ENCODE measurements at regions not wholly inside any gene's neighbourhood (a gene's known extent, or its start where the extent isn't known, plus 50 kb on each side); places are given as distances from the start of the nearest gene placed in this dataset.

GRCh38 chr1:13926556-13926955, 226.6 kb downstream of the PRDM2 start:
- no peak for DNase-seq

DNA sequence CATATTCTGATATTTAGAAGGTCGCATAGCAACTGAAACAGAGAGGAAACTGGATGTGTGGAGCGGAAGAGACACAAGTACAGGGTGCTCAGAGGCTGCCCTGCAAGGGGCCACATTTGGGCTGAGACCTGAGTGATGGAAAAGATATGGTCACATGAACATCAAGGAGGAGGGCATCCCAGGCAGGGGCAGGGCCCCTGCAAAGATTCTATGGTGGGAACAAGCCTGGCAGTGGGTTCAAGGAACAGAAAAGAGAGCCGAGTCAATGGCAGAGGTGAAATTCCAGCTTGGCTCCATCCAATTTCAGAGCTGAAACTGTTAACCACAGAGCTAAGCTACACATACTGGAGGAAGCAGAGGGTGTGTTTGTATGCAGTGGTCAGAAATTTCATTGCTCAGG, 227.7 kb downstream of the PRDM2 start:
- no peak for DNase-seq

- DNase-seq = no peak
Measured at GRCh38 chr1:13929313-13929712, 229.3 kb downstream of the PRDM2 start.

- no peak for DNase-seq
Measured at GRCh38 chr1:13930151-13930550, 230.2 kb downstream of the PRDM2 start.

GRCh38 chr1:13931226-13931625, 231.2 kb downstream of the PRDM2 start:
- DNase-seq = no peak

GRCh38 chr1:13935336-13935735, 235.3 kb downstream of the PRDM2 start:
- DNase-seq = no peak

- DNase-seq = no peak
Measured at GRCh38 chr1:13941315-13941714, 241.3 kb downstream of the PRDM2 start.

- DNase-seq = no peak
Measured at GRCh38 chr1:13943055-13943454, 243.1 kb downstream of the PRDM2 start.

DNA sequence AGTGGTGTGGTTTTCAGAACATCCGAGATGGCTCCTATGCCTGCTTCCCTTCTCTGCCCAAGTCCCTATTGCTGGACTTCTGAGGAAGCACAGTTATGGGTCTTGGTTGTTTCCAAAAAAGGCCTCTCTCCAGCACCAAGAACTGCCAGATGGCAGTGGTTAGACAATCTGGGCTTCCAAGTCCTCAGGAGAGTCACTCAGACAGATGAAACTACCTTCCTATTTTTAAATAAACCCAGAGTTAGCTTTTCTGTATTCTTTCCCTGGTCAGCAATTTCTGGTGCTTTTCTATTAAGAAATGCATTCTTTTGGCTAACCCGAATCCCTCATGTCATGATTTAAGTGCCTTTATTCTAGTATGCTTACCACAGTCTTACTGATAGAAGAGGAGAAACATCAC, 245.9 kb downstream of the PRDM2 start:
- DNase-seq = no peak

GRCh38 chr1:13947658-13948057, 247.7 kb downstream of the PRDM2 start:
- DNase-seq = no peak

DNA sequence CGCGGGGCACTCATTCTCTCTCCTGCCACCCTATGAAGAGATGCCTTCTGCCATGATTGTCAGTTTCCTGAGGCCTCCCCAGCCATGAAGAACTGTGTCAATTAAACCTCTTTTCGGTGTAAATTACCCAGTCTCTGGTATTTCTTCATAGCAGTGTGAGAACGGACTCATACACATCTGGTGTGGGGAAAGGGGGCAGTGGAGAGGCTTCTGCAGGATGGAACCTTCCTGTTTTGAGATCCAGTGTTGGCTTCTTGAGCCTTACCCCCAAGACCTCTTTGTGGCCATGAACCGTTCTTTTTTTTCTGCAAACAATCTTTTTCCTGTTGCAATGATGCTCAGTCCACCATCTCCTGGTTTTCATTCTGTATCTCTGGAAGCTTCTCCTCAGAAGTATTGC, 248.4 kb downstream of the PRDM2 start:
- no peak for DNase-seq

DNA sequence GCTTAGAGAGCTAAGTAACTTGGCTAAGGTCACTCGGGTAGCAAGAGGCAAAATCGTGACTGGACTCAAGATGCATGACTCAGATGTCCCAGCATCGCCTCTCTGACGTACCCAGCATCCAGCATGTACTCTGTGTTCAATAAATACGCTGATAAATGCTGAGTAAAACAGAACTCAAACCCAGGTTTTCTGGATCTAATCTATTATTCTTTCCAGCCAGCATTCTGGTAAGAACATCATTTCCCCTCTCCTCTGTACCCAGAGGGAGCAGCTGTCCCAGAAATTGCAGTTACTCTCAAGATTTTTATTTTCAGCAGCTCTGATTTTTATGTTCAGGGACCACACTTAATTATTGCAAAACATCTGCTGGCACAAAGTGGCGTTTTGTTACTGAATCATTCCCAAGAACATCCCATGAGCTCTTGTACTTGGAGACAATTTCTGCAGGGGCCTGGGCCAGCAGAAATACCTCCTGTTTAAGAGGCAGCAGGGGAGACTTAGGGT, 249.0 kb downstream of the PRDM2 start:
- DNase-seq = no peak

- no peak for DNase-seq
Measured at GRCh38 chr1:13949546-13949945, 249.6 kb downstream of the PRDM2 start.

GRCh38 chr1:13950637-13951036, 250.6 kb downstream of the PRDM2 start:
- no peak for DNase-seq

- no peak for DNase-seq
Measured at GRCh38 chr1:13951793-13952751, 252.1 kb downstream of the PRDM2 start.

DNA sequence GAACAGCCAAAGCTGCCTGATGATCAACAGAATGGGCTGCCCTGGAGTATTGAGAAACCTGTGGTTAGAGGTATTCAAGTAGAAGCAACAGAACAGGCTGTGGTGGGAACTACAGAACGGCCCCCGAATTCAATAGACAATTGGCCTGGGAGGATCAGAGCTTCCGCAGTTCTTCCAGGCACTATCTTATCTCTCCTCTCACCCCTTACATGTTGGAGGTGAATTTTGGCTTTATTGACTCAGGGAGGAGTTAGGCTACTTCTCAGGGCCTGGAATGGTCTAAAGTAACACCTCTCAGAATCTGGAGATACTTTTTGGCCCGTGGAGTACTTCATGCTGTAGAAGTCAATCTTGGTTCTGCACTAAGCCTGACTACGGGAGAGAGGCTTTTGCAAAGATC, 253.0 kb downstream of the PRDM2 start:
- DNase-seq = no peak

DNA sequence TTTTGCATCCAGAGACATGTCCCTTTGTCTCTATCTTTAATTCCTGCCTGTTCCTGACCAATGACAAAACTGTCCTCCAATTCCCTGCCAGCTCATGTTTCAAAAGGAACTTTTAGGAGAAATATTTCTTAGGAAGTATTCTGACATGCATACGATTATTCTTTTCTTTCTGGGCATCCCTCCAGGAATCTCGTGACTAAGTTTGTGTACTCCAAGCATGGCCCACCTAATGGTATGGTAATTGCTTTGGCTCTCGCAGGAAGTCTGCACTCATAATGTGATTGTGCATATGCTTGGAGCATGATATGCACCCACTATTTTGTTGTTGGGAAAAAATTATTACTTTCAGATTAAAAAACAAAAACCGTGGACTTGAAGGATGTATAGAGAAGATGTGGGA, 256.4 kb downstream of the PRDM2 start:
- no peak for DNase-seq

GRCh38 chr1:13960375-13960987, 260.5 kb downstream of the PRDM2 start:
- peak; percentile 20 for DNase-seq

DNA sequence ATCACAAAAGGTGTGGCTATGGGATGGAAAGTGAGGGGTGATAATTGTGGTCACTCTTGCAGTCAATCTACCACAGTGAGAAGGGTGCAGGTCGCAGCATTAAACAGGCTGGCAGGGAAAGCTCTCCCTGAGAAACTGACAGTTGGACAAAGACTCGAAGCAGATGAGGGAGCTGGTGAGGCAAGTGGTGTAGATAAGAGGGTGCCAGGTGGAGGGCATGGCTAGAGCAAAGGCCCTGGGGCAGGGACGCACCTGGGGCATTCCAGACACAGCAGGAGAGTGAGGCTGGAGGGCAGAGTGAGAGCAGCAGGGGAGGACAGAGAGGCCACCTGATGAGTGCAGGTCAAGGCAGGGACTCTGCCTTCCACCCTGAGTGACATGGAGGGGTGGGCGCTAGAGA, 264.8 kb downstream of the PRDM2 start:
- no peak for DNase-seq

DNA sequence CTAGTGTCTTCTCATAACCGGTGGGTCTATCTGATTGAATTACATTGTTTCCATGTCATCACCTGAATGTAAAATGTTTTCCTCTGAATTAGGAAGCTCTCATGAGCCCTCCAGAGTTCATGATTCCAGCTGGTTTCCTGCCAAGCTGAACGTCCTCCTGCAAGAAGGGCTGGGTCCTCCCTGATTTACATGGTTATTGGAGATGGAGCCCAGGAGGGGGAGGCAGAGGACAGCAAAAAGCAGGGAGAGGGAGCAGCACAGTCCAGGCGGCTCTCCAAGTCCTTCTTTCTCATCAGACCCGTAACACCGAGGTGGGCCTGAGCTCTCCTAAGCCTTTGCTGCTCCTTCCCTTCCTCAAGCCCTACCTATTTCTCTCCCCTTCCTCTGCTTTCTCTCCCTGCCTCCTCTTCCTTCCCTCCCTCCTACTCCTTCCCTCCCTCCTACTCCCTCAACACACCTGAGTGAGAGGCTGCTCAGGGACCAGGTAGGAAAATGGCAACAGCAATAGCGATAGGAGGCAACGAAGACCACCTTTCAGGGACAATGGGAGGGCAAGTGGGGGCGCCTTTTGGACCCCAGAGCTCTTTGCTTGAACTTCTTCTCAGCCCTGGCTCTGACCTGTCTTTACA, 265.9 kb downstream of the PRDM2 start:
- DNase-seq = no peak

DNA sequence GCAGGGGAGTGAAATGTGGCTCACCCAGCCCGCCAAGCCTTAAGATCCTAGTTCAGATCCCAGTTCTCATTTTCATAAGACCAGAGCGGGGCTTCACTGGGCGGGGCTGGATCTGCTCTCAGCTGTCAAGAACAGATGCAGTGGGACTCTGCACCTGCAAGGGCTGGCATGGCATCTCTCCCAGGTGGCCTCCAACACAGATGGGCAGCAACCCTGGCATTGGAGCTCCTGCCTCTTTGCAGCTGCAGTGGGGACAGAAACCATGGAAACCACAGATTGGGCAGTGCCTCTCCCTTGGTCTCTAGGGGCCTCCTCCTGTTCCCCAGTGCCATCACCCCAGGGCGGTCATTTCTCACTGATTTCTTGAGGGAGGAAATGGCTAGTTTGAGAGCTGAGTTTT, 267.7 kb downstream of the PRDM2 start:
- DNase-seq = no peak

DNA sequence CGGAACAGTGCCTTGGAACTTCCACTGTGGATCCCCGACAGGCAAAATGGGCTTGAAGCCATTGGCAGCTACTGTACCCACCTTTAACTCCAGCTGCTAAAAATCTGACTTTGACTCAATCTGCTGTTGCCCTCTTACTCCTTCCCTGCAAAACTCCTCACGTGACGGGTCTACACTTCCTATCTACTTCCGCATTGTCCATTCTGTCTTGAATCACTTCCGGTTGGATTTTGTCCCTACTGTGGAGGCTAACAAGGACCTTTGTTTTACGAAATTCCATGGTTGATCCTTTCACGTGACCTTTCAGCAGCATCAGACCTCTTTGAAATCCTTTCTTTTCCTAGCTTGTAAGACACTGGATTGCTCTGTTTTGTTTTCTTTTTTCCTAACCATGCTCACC, 268.4 kb downstream of the PRDM2 start:
- no peak for DNase-seq

GRCh38 chr1:13970631-13971247, 270.8 kb downstream of the PRDM2 start:
- DNase-seq = no peak
